Stomach (tissue), 8 donors: ENCODE measurements at regions not wholly inside any gene's neighbourhood (a gene's known extent, or its start where the extent isn't known, plus 50 kb on each side); places are given as distances from the start of the nearest gene placed in this dataset.

Experiments used
- DNase-seq, 2 donors: peaks; one replicate each; pipeline versions ENCODE4 v3.0.0 to v3.0.0-alpha.2; 2013 to 2019
- H3K27ac ChIP-seq, 5 donors: fragments of 200-600 bp in 4 of 5; sonication (generic) in 4 of 5; one replicate each; pipeline ENCODE4 v1.5.1; 2013 to 2019; ENCODE audit warnings: mild to moderate bottlenecking in 1 of 5, moderate library complexity in 1 of 5
- H3K27me3 ChIP-seq, 3 donors: fragments of 200-600 bp; sonication (generic); one replicate each; pipeline ENCODE4 v1.5.1; 2017 to 2019; ENCODE audit warnings: mixed run types in 1 of 3
- H3K36me3 ChIP-seq, 4 donors: fragments of 200-600 bp; sonication (generic); 1 replicate in 3 of 4; 2 replicates in 1 of 4; pipeline ENCODE4 v1.5.1; 2016 to 2019
- H3K4me1 ChIP-seq, 4 donors: fragments of 200-600 bp; sonication (generic); one replicate each; pipeline ENCODE4 v1.5.1; 2016 to 2019
- H3K4me3 ChIP-seq, 4 donors: fragments of 200-600 bp; sonication (generic) in 3 of 4; one replicate each; pipeline ENCODE4 v1.5.1; 2016 to 2019; ENCODE audit warnings: mild to moderate bottlenecking in 1 of 4
- H3K9me3 ChIP-seq, 4 donors: fragments of 200-600 bp; sonication (generic); one replicate each; pipeline ENCODE4 v1.5.1; 2016 to 2019
- CTCF ChIP-seq, 7 experiments: fragments of 450-650 bp in 4 of 7; fragments of 200-600 bp in 3 of 7; sonication (generic) in 3 of 7; IDR thresholded peaks; one replicate each; pipeline ENCODE4 v1.5.1; 2016 to 2019; ENCODE audit warnings: antibody characterized with exemption in 7 of 7, control low read depth in 2 of 7, mild to moderate bottlenecking in 1 of 7
- EP300 ChIP-seq: sonication (generic); formaldehyde crosslinking; IDR thresholded peaks from one replicate; pipeline ENCODE4 v1.6.1; 2017; ENCODE audit warnings: antibody characterized with exemption
- POLR2A ChIP-seq, 4 donors: fragments of 450-650 bp; IDR thresholded peaks; one replicate each; pipeline ENCODE4 v1.6.1; 2016; ENCODE audit warnings: antibody characterized with exemption in 4 of 4, control low read depth in 2 of 4, mild to moderate bottlenecking in 1 of 4, moderate library complexity in 1 of 4
- POLR2AphosphoS5 ChIP-seq, 3 donors: sonication (generic); formaldehyde crosslinking; IDR thresholded peaks; one replicate each; pipeline ENCODE4 v1.6.1; 2016; ENCODE audit warnings: antibody characterized with exemption in 3 of 3
- WGBS, 5 donors: extraction: QIAGEN DNeasy Blood & Tissue Kit in 3 of 5; methylation state at CpG; one replicate each; pipeline versions ENCODE4 v1.1.5 to v1.1.7; 2013 to 2018; 5-methylcytosine and 5-hydroxymethylcytosine counted together
- intact Hi-C: fragments of 100-400 bp; cut with DNase I; formaldehyde crosslinking; loops from one replicate; pipeline ENCODE4 v1.15.1; 2023; ENCODE audit warnings: low total_unique reads
- donor health status: healthy with polysubstance abuse.
- donor health status: Bipolar disorder and iron deficiency.
- donor health status: healthy.

DNA sequence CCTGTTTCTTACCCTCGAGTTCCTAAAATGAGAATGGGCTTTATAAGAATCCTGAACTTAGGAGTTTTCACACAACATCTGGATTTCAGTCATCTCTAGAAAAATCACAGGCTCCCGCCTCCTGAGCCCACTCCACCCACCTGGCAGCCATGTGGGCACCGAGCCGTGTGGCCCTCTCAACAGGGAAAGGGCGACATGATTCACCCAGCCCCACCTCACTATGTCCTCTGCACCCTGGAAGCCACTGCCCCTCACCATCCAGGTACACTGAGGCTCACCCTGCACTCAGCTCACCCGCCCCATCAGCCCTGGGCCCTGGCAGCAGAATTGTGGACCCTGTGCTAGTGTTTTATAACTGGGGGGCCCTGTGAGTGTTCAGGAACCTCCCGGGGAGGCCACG, 101.5 kb downstream of the SHANK2 start:
- intact Hi-C loops: no loop called here
- no peak for DNase-seq
- TF ChIP-seq POLR2AphosphoS5 (IDR thresholded peaks at IDR 0.05) (no peak), POLR2A (IDR thresholded peaks at IDR 0.05) (no peak), EP300 (no peak), CTCF (IDR thresholded peaks at IDR 0.05) (no peak)
- peaks cover 0 to 10% (median 6%) of the 10 kb centered on the region in 4 donors for H3K36me3 ChIP-seq
- H3K4me3 ChIP-seq: no peak overlapping the region
- H3K27me3 ChIP-seq: peaks cover 0 to 20% (median 0%) of the 10 kb centered on the region in 3 donors
- no peaks in the 10 kb centered on the region for H3K9me3 ChIP-seq
- peaks cover 0 to 13% (median 5%) of the 10 kb centered on the region in 4 donors for H3K4me1 ChIP-seq
- 93 to 100% (median 96%) methylated on average over 5 to 8 of the region's 8 CpGs for WGBS, 5 donors
- no peak overlapping the region for H3K27ac ChIP-seq

DNA sequence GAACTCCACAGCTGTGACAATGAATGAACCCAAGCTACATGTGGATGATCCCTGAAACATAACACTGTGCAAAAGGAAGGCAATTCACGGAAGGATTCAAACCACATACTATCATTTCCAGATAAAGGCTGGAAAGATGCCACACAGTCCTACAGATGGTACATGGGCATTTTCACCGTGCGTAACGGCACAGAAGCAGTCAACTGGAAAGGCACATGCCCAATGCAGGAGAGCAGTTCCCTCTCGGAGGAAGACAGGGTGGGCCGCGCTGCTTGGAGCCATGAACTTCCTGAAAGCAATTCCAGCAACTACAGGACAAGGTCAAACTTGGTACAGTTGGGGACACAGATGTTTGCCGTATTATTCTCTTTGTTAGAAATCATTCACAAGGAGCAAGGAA, 103.7 kb downstream of the SHANK2 start:
- H3K9me3 ChIP-seq: no peaks in the 10 kb centered on the region
- no peak overlapping the region for H3K4me3 ChIP-seq
- no peak overlapping the region for H3K27ac ChIP-seq
- peaks cover 0 to 10% (median 6%) of the 10 kb centered on the region in 4 donors for H3K36me3 ChIP-seq
- no peak for DNase-seq
- peaks cover 0 to 13% (median 5%) of the 10 kb centered on the region in 4 donors for H3K4me1 ChIP-seq
- no peak for TF ChIP-seq POLR2AphosphoS5 (IDR thresholded peaks at IDR 0.05)
- no peak for TF ChIP-seq CTCF (IDR thresholded peaks at IDR 0.05)
- TF ChIP-seq POLR2A (IDR thresholded peaks at IDR 0.05): no peak
- no peak for TF ChIP-seq EP300
- intact Hi-C loops: no loop called here
- 78 to 80% (median 79%) methylated on average over 7 to 8 of the region's 8 CpGs for whole genome bisulfite sequencing, 5 donors
- peaks cover 0 to 7% (median 0%) of the 10 kb centered on the region in 3 donors for H3K27me3 ChIP-seq

GRCh38 chr11:71147331-71147730, 105.0 kb downstream of the SHANK2 start:
- H3K36me3 ChIP-seq: peaks cover 0 to 10% (median 6%) of the 10 kb centered on the region in 4 donors
- H3K4me1 ChIP-seq: peaks cover 0 to 1% (median under 1%) of the 10 kb centered on the region in 4 donors
- H3K27ac ChIP-seq: no peak overlapping the region
- no peak for DNase-seq
- no peak overlapping the region for H3K4me3 ChIP-seq
- intact Hi-C loops: no loop called here
- no peak for TF ChIP-seq POLR2A (IDR thresholded peaks at IDR 0.05)
- no peak for TF ChIP-seq EP300
- TF ChIP-seq CTCF (IDR thresholded peaks at IDR 0.05): no peak
- TF ChIP-seq POLR2AphosphoS5 (IDR thresholded peaks at IDR 0.05): no peak
- peaks cover 0 to 7% (median 0%) of the 10 kb centered on the region in 3 donors for H3K27me3 ChIP-seq
- H3K9me3 ChIP-seq: no peaks in the 10 kb centered on the region
- 86 to 95% (median 93%) methylated on average over 10 to 14 of the region's 14 CpGs for WGBS, 5 donors

GRCh38 chr11:71146846-71147245, 105.5 kb downstream of the SHANK2 start:
- DNase-seq: no peak
- Histone ChIP-seq H3K9me3 (no peaks in the 10 kb centered on the region), H3K4me1 (no peaks in the 10 kb centered on the region), H3K4me3 (no peak overlapping the region), H3K27me3 (peaks cover 0 to 7% (median 0%) of the 10 kb centered on the region in 3 donors), H3K36me3 (peaks cover 0 to 10% (median 6%) of the 10 kb centered on the region in 4 donors), H3K27ac (no peak overlapping the region)
- no peak for TF ChIP-seq EP300
- no peak for TF ChIP-seq POLR2AphosphoS5 (IDR thresholded peaks at IDR 0.05)
- TF ChIP-seq CTCF (IDR thresholded peaks at IDR 0.05): no peak
- no peak for TF ChIP-seq POLR2A (IDR thresholded peaks at IDR 0.05)
- intact Hi-C loops: no loop called here
- WGBS, 5 donors: 93 to 95% (median 94%) methylated on average over 20 of the region's 20 CpGs
